GM12878 (cell line): ENCODE measurements at regions not wholly inside any gene's neighbourhood (a gene's known extent, or its start where the extent isn't known, plus 50 kb on each side); places are given as distances from the start of the nearest gene placed in this dataset.

Experiments used
- ATAC-seq: fragments of 200-7000 bp; cut with Tn5 transposase; 3 replicates; pipeline ENCODE4 v1.9.1; 2020; ENCODE audit warnings: mild to moderate bottlenecking, moderate library complexity
- BruUV-seq: library from RNA; stranded (reverse); fragments of 400-500 nt; replicated peaks from 2 replicates; lab custom pipeline; 2021; lab: Mats Ljungman, UMichigan
- CTCF ChIA-PET: fragments of 300-600 bp; sonication (Branson Sonifier 250); formaldehyde crosslinking; extraction: SDS; loops from one replicate; lab custom pipeline; 2021; ENCODE audit warnings: inconsistent platforms; lab: Yijun Ruan, JAX
- POLR2A ChIA-PET: fragments of 350-600 bp; formaldehyde crosslinking; extraction: SDS; loops from one replicate; lab custom pipeline; 2021; ENCODE audit warnings: inconsistent platforms; lab: Charles Lee
- RAD21 ChIA-PET: fragments of 300-600 bp; sonication (Branson Sonifier 250); formaldehyde crosslinking; loops from one replicate; lab custom pipeline; 2023; ENCODE audit warnings: antibody characterized with exemption; ENCODE audit not compliant: unreplicated experiment; lab: Charles Lee
- SMC1A ChIA-PET: fragments of 300-600 bp; sonication (Branson Sonifier 250); formaldehyde crosslinking; loops from one replicate; lab custom pipeline; 2023; ENCODE audit not compliant: unreplicated experiment, uncharacterized antibody; lab: Charles Lee
- DNase-seq: peaks from one replicate; pipeline ENCODE4 v3.0.0-alpha.2; 2011; ENCODE audit warnings: low read depth, low spot score
- FAIRE-seq: peaks from 3 replicates; lab custom pipeline; 2011; peaks lifted over from hg19 to GRCh38; lab: Jason Lieb, UNC
- H2AFZ ChIP-seq: 2 replicates; pipeline ENCODE4 v1.6.0; 2011; ENCODE audit warnings: low read depth, low read length, control low read depth; ENCODE audit not compliant: control insufficient read depth
- H3K27ac ChIP-seq: 2 replicates; pipeline ENCODE4 v1.5.1; 2011; ENCODE audit warnings: control low read depth; ENCODE audit not compliant: control insufficient read depth, insufficient read depth
- H3K27me3 ChIP-seq, 2 experiments: replicated peaks in 1 of 2; 2 replicates each; pipeline versions ENCODE4 v1.6.0 to v1.6.1; 2011; ENCODE audit warnings: low read length in 1 of 2; ENCODE audit not compliant: control insufficient read depth in 2 of 2, insufficient read depth in 2 of 2
- H3K36me3 ChIP-seq, 2 experiments: 2 replicates each; pipeline ENCODE4 v1.5.1; 2011; ENCODE audit warnings: low read length in 1 of 2; ENCODE audit not compliant: control insufficient read depth in 2 of 2, insufficient read depth in 2 of 2
- H3K4me1 ChIP-seq: 2 replicates; pipeline ENCODE4 v1.6.1; 2011; ENCODE audit warnings: mild to moderate bottlenecking, low read length, moderate library complexity, mixed read lengths; ENCODE audit not compliant: control insufficient read depth, insufficient read depth
- H3K4me2 ChIP-seq: 2 replicates; pipeline ENCODE4 v1.6.0; 2011; ENCODE audit warnings: control low read depth; ENCODE audit not compliant: control insufficient read depth, insufficient read depth
- H3K4me3 ChIP-seq: fragments of 200-600 bp; sonication (generic); 2 replicates; pipeline ENCODE4 v1.5.1; 2016
- H3K79me2 ChIP-seq: 2 replicates; pipeline ENCODE4 v1.6.0; 2011; ENCODE audit warnings: low read length; ENCODE audit not compliant: control insufficient read depth, insufficient read depth
- H3K9ac ChIP-seq: 2 replicates; pipeline ENCODE4 v1.8.0; 2011; ENCODE audit warnings: low read length, control low read depth, mixed read lengths; ENCODE audit not compliant: control insufficient read depth, insufficient read depth
- H3K9me3 ChIP-seq: replicated peaks from 3 replicates; pipeline ENCODE4 v1.5.1; 2011; ENCODE audit warnings: mild to moderate bottlenecking, low read length; ENCODE audit not compliant: control insufficient read depth, insufficient read depth
- H4K20me1 ChIP-seq: 2 replicates; pipeline ENCODE4 v1.6.0; 2011; ENCODE audit not compliant: control insufficient read depth, insufficient read depth
- ATF7 ChIP-seq: fragments of 450-650 bp; IDR thresholded peaks from 2 replicates; pipeline ENCODE4 v1.6.1; 2016; ENCODE audit warnings: low read depth, mild to moderate bottlenecking
- MEF2B ChIP-seq: fragments of 450-650 bp; IDR thresholded peaks from 2 replicates; pipeline ENCODE4 v1.6.1; 2018; ENCODE audit warnings: mild to moderate bottlenecking, moderate library complexity; ENCODE audit not compliant: partially characterized antibody, poor library complexity, severe bottlenecking
- RELA ChIP-seq: fragments of 450-650 bp; IDR thresholded peaks from 2 replicates; pipeline ENCODE4 v1.8.0; 2014; ENCODE audit warnings: borderline replicate concordance; ENCODE audit not compliant: partially characterized antibody
- SRF ChIP-seq, 2 experiments: IDR thresholded peaks; 2 replicates each; pipeline ENCODE4 v1.6.1; 2011; ENCODE audit warnings: low read depth in 2 of 2, low read length in 2 of 2, mild to moderate bottlenecking in 1 of 2, moderate library complexity in 1 of 2
- SUPT20H ChIP-seq: IDR thresholded peaks from 2 replicates; pipeline ENCODE4 v1.6.1; 2011; ENCODE audit warnings: low read depth, mild to moderate bottlenecking, low read length, moderate library complexity, borderline replicate concordance; ENCODE audit not compliant: control insufficient read depth
- ZNF687 ChIP-seq: fragments of 450-650 bp; IDR thresholded peaks from 2 replicates; pipeline ENCODE4 v1.6.1; 2017; ENCODE audit warnings: mild to moderate bottlenecking, moderate library complexity
- WGBS: methylation state at CpG from one replicate; pipeline ENCODE4 v1.1.6; 2016; ENCODE audit warnings: low lambda C conversion rate; ENCODE audit not compliant: insufficient replicate concordance, insufficient coverage; ENCODE audit errors: missing lambda C conversion rate; 5-methylcytosine and 5-hydroxymethylcytosine counted together
- in situ Hi-C: fragments of 300-500 bp; cut with MboI; formaldehyde crosslinking; loops from 9 replicates; pipeline ENCODE4 v1.14.3; 2018; ENCODE audit warnings: mixed read lengths
- intact Hi-C: fragments of 100-400 bp; cut with micrococcal nuclease; formaldehyde crosslinking; loops from one replicate; pipeline ENCODE4 v1.14.2; 2022; ENCODE audit not compliant: unreplicated experiment

- ChIA-PET RAD21 (no interaction called here), CTCF (no interaction called here), SMC1A (no interaction called here), POLR2A (no interaction called here)
- H2AFZ ChIP-seq = no peak overlapping the region
- intact Hi-C loops (no loop called here), in situ Hi-C loops (no loop called here)
- peaks cover 2 to 3% of the 10 kb centered on the region in 2 experiments; a peak in 3 of 4 replicates for H3K27me3 ChIP-seq
- H4K20me1 ChIP-seq = no peaks in the 10 kb centered on the region
- no peak for DNase-seq
- H3K9me3 ChIP-seq = no peaks in the 10 kb centered on the region; the same call in 2 of the 3 replicates
- WGBS = 52% methylated on average over 7 of the region's 7 CpGs
- BruUV-seq = no TSS peak
- no peaks in the 10 kb centered on the region for H3K36me3 ChIP-seq
- no peak overlapping the region for H3K9ac ChIP-seq
- H3K4me2 ChIP-seq = no peak overlapping the region
- no peak for TF ChIP-seq SUPT20H
- no peak overlapping the region for H3K4me3 ChIP-seq
- FAIRE-seq = no peak
- no peak for ATAC-seq
- no peaks in the 10 kb centered on the region for H3K79me2 ChIP-seq
- H3K27ac ChIP-seq = no peak overlapping the region
- no peaks in the 10 kb centered on the region for H3K4me1 ChIP-seq
Measured at GRCh38 chr20:24761220-24762065, 187.6 kb upstream of the CST7 start.

DNA sequence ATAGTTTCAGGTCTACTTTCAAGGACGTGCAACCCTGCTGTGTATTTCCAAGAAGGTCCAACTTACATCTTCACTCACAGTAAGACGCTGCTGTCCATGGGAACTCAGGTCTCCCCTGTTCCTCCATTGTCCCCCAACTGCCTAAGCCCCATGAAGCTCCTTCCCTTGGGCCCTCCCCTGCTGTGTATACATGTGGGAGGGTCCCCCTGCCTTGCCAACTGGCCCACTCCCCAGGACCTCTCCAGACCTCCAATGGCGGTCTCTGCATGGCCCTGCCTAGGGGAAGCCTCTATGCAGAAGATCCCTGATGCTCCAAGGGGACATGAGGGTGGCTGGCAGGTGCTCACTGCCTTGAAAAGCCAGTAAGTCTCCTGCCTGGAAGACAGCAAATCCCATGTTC lies 186.7 kb upstream of the CST7 start:
- CTCF ChIA-PET = no interaction called here
- no peak for TF ChIP-seq MEF2B
- TF ChIP-seq SRF (IDR thresholded peaks at IDR 0.05; ENCODE audit: low read depth in 2 of 2, low read length in 2 of 2) = no peak
- TF ChIP-seq RELA = no peak
- no peak for TF ChIP-seq ATF7
- TF ChIP-seq ZNF687 = no peak

More for the DNA sequence above, 186.7 kb upstream of the CST7 start:
- no peak for FAIRE-seq
- Histone ChIP-seq H3K27me3 (peaks cover 2 to 3% of the 10 kb centered on the region in 2 experiments; a peak in 3 of 4 replicates), H3K4me2 (no peak overlapping the region), H2AFZ (no peak overlapping the region), H3K27ac (no peak overlapping the region), H3K9ac (no peak overlapping the region), H3K9me3 (no peaks in the 10 kb centered on the region; the same call in 2 of the 3 replicates), H3K4me3 (no peak overlapping the region), H3K4me1 (no peaks in the 10 kb centered on the region), H3K36me3 (no peaks in the 10 kb centered on the region), H3K79me2 (no peaks in the 10 kb centered on the region), H4K20me1 (no peaks in the 10 kb centered on the region)
- ChIA-PET SMC1A (no interaction called here), RAD21 (no interaction called here), POLR2A (no interaction called here)
- intact Hi-C loops (no loop called here), in situ Hi-C loops (no loop called here)
- no TSS peak for BruUV-seq
- DNase-seq = no peak
- 57% methylated on average over 3 of the region's 3 CpGs for WGBS
- ATAC-seq = no peak
